Sigmoid colon (tissue), 4 donors: ENCODE measurements at regions not wholly inside any gene's neighbourhood (a gene's known extent, or its start where the extent isn't known, plus 50 kb on each side); places are given as distances from the start of the nearest gene placed in this dataset.

Experiments
- CTCF ChIP-seq, 4 experiments: fragments of 450-650 bp in 3 of 4; fragments of 200-600 bp in 1 of 4; IDR thresholded peaks; one replicate each; pipeline ENCODE4 v1.5.1; 2016 to 2019; ENCODE audit warnings: antibody characterized with exemption in 4 of 4, mild to moderate bottlenecking in 3 of 4, moderate library complexity in 2 of 4
- EP300 ChIP-seq, 4 donors: sonication (generic); formaldehyde crosslinking; IDR thresholded peaks; one replicate each; pipeline ENCODE4 v1.6.1; 2017; ENCODE audit warnings: antibody characterized with exemption in 4 of 4
- POLR2A ChIP-seq, 2 donors: fragments of 450-650 bp; IDR thresholded peaks; one replicate each; pipeline ENCODE4 v1.6.1; 2016; ENCODE audit warnings: antibody characterized with exemption in 2 of 2, mild to moderate bottlenecking in 2 of 2, moderate library complexity in 2 of 2
- POLR2AphosphoS5 ChIP-seq, 4 donors: sonication (generic); formaldehyde crosslinking; IDR thresholded peaks; one replicate each; pipeline ENCODE4 v1.6.1; 2017; ENCODE audit warnings: antibody characterized with exemption in 4 of 4

- TF ChIP-seq CTCF (IDR thresholded peaks at IDR 0.05): no peak
- TF ChIP-seq POLR2AphosphoS5 (IDR thresholded peaks at IDR 0.05): no peak
- TF ChIP-seq POLR2A (IDR thresholded peaks at IDR 0.05): no peak
- no peak for TF ChIP-seq EP300 (IDR thresholded peaks at IDR 0.05)
These were observed 81.7 kb upstream of the POU1F1 start for GRCh38 chr3:87358066-87358465.
